A549 (cell line): ENCODE measurements at regions not wholly inside any gene's neighbourhood (a gene's known extent, or its start where the extent isn't known, plus 50 kb on each side); places are given as distances from the start of the nearest gene placed in this dataset.

Source experiments
- CEBPB ChIP-seq, 2 experiments: fragments of >200 bp in 1 of 2; sonication (Bioruptor Twin) in 1 of 2; formaldehyde crosslinking in 1 of 2; IDR thresholded peaks; 2 replicates each; pipeline ENCODE4 v1.6.1; 2012 to 2016
- CHD2 ChIP-seq: fragments of 150-350 bp; IDR thresholded peaks from 2 replicates; pipeline ENCODE4 v1.6.1; 2014; ENCODE audit warnings: low read length; ENCODE audit not compliant: partially characterized antibody
- CTCF ChIP-seq: fragments of >200 bp; sonication (Bioruptor Twin); formaldehyde crosslinking; IDR thresholded peaks from 3 replicates; pipeline ENCODE4 v1.5.1; 2016
- MAX ChIP-seq: IDR thresholded peaks from 2 replicates; pipeline ENCODE4 v1.6.1; 2012
- MAZ ChIP-seq: fragments of 150-350 bp; IDR thresholded peaks from 2 replicates; pipeline ENCODE4 v1.6.1; 2014; ENCODE audit warnings: antibody characterized with exemption, low read depth, low read length, borderline replicate concordance
- POLR2A ChIP-seq: IDR thresholded peaks from 2 replicates; pipeline ENCODE4 v1.6.1; 2012; ENCODE audit warnings: mild to moderate bottlenecking, low read length
- RAD21 ChIP-seq, 2 experiments: fragments of >200 bp in 1 of 2; sonication (Bioruptor Twin) in 1 of 2; formaldehyde crosslinking in 1 of 2; IDR thresholded peaks in 1 of 2; conservative IDR thresholded peaks in 1 of 2; 2 replicates in 1 of 2; 3 replicates in 1 of 2; pipeline ENCODE4 v1.6.1; 2012 to 2018; ENCODE audit warnings: inconsistent platforms in 1 of 2
- REST ChIP-seq: fragments of 200-600 bp; sonication (generic); IDR thresholded peaks from 2 replicates; pipeline ENCODE4 v1.6.1; 2016; ENCODE audit warnings: antibody characterized with exemption, mild to moderate bottlenecking, moderate library complexity
- SMC3 ChIP-seq: fragments of >200 bp; sonication (Bioruptor Twin); formaldehyde crosslinking; IDR thresholded peaks from 3 replicates; pipeline ENCODE4 v1.6.1; 2018; ENCODE audit warnings: inconsistent platforms
- TF ChIP-seq, protein P1 (sequence below): fragments of 450-650 bp; IDR thresholded peaks from 2 replicates; pipeline ENCODE4 v1.6.1; 2014; ENCODE audit warnings: antibody characterized with exemption
- TF ChIP-seq, protein P2 (sequence below): IDR thresholded peaks from 2 replicates; pipeline ENCODE4 v1.6.1; 2012; ENCODE audit warnings: low read depth, borderline replicate concordance

DNA sequence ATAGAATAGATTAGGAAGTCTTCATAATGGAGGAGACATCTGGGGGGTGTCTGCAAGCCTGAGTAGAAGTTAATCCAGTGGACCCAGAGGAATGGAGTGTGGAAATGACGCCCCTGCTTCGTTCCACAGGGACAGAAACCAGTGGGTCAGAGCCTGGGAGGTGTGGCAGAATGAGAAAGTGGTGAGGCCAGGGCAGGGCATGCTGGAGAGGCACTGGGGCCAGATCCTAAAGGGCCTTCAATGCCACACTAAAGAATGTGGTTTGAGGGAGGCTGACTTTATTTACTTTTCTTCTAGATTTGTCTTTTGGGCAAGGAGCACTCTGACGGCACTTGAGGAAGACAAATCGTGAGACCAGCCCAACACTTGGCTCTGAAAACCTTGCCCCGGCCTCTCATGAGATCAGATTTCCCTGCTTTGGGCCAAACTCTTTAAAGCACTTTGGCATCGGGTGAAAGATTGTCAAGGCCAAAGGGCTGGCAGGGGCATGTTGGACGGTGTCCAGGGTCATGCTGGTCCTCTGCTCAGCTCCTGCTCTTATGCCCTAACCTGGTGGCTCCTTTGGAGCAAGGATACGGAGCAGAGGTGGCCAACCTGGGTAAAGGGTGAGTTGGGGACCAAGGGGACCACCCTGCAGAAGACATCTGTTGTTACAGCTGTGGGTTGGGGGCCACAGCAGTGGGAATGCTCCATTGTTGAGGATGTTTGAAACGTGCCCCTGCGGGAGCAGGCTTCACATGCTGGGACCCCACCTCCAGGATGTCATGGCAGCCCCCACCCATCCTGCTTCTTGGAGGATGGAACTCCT is 157.0 kb upstream of the ZMIZ1 start:
- TF ChIP-seq, protein P1, sequence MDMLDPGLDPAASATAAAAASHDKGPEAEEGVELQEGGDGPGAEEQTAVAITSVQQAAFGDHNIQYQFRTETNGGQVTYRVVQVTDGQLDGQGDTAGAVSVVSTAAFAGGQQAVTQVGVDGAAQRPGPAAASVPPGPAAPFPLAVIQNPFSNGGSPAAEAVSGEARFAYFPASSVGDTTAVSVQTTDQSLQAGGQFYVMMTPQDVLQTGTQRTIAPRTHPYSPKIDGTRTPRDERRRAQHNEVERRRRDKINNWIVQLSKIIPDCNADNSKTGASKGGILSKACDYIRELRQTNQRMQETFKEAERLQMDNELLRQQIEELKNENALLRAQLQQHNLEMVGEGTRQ = no peak
- no peak for TF ChIP-seq CTCF
- no peak for TF ChIP-seq RAD21 (conservative IDR thresholded peaks at IDR 0.05 in 1 of 2, IDR thresholded peaks at IDR 0.05 in 1 of 2)
- TF ChIP-seq, protein P2, sequence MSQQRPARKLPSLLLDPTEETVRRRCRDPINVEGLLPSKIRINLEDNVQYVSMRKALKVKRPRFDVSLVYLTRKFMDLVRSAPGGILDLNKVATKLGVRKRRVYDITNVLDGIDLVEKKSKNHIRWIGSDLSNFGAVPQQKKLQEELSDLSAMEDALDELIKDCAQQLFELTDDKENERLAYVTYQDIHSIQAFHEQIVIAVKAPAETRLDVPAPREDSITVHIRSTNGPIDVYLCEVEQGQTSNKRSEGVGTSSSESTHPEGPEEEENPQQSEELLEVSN = no peak
- no peak for TF ChIP-seq REST
- no peak for TF ChIP-seq MAZ
- TF ChIP-seq MAX = no peak
- TF ChIP-seq CHD2 = no peak
- TF ChIP-seq POLR2A = no peak
- TF ChIP-seq SMC3 = no peak
- TF ChIP-seq CEBPB (IDR thresholded peaks at IDR 0.05) = no peak
